ENCODE measurements at regions not wholly inside any gene's neighbourhood (a gene's known extent, or its start where the extent isn't known, plus 50 kb on each side); places are given as distances from the start of the nearest gene placed in this dataset.

GRCh38 chr2:116545286-116546068, 1269.0 kb upstream of the DDX18 start:
- no peak for TF ChIP-seq CTCF (conservative IDR thresholded peaks at IDR 0.05; ENCODE audit: low read depth, low read length)
- TF ChIP-seq EZH2 (IDR thresholded peaks at IDR 0.05; ENCODE audit: borderline replicate concordance, low read depth, low read length, poor library complexity, severe bottlenecking), result no peak
